ENCODE measurements at regions not wholly inside any gene's neighbourhood (a gene's known extent, or its start where the extent isn't known, plus 50 kb on each side); places are given as distances from the start of the nearest gene placed in this dataset.

DNA sequence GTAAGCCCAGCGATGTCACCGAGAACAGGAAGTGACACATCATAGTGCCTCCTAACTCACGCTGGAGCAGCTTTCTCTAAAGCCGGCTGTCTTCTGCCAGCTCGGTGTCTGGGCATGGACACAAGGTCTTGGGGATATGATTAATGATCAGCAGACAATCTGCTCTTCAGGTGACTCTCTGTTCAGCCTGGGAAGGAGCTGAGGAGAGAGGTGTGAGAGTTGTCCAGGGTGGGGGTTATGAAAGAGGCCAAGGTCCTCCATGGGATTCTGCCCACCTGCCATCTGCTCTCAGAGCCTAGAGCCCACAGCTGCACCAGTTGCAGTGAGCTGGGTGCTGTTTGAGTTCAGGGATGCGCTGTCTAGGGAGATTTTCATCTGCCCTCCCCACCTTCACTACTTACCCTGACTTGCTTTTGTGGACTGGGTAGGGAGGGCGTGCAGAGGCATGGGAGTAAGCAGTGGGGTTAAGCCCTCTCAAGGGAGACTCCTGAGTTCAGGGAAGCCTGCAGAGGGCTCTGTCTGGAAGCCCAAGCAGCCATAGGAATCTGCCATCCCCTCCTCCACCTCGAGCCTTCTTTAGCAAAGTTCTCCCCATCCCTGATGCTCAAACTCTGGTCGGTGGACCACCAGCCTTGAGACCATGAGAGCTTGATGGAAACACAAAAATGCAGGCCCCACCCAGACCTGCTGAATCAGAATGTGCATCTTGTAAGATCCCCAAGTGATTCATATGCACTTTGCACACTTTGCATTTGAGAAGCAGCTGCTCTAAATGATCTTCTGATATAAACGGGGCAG lies 539.7 kb downstream of the RFC3 start:
- Histone ChIP-seq H3K4me1 (ENCODE audit: control insufficient read depth, insufficient read depth, low read length) (no peaks in the 10 kb centered on the region), H3K27ac (ENCODE audit: extremely low read depth, low read depth, low read length) (no peak overlapping the region), H3K4me3 (ENCODE audit: low read depth, low read length) (no peak overlapping the region), H3K36me3 (ENCODE audit: control insufficient read depth in 2 of 2, insufficient read depth in 1 of 2, low read length in 2 of 2) (no peaks in the 10 kb centered on the region), H3K9me3 (ENCODE audit: control insufficient read depth, insufficient read depth, low read depth, low read length) (no peaks in the 10 kb centered on the region)
- ChIA-PET POLR2A (no interaction called here), CTCF (interaction anchor here (0.6 kb wide), 1 partner anchor 139 kb away, joined by 5 read pairs; no protein-coding TSS in a partner anchor)
- TF ChIP-seq ZNF629 (tag by site-specific recombination; IDR thresholded peaks at IDR 0.05): no peak
- no peak for TF ChIP-seq ZNF23 (tag by site-specific recombination; IDR thresholded peaks at IDR 0.05; ENCODE audit: borderline replicate concordance)
- TF ChIP-seq ZNF416 (tag by site-specific recombination; IDR thresholded peaks at IDR 0.05): no peak
- no peak for TF ChIP-seq ZNF658 (tag by site-specific recombination; IDR thresholded peaks at IDR 0.05)
- no peak for TF ChIP-seq ZNF670 (tag by site-specific recombination; IDR thresholded peaks at IDR 0.05; ENCODE audit: low read depth)

DNA sequence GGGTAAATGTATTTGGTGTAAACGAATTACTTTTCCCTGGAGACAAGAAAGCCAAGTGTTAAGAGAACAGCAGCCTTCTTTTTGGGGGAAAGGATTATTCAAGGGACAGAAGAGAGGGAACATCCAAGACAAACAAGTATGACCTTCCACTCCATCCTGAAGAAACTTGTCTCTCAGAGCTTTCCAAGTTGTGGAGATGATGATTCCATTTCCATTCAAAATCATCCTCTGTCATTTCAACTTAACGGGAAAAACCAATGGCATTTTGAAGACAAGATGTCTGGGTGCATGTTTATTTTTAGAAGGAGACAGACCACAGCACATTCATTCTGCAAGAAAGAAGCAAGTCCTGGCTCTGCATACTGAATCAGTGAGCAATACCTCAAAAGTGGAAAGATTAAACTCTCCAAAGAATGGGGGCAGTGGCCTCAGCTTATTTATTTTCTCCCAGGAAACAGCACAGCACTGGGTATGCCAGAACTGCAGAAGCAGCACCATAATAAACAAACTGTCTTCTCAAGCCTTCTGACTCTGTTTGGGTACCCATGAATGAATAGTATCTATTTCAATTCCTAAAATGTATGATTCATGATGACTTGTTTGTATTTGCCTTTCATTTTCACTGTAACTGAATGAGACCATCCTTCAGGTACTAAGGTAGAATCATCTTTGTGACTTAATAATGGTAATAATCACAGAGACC lies 541.0 kb downstream of the RFC3 start:
- Histone ChIP-seq H3K9me3 (ENCODE audit: control insufficient read depth, insufficient read depth, low read depth, low read length) (no peaks in the 10 kb centered on the region), H3K4me3 (ENCODE audit: low read depth, low read length) (no peak overlapping the region), H3K36me3 (ENCODE audit: control insufficient read depth in 2 of 2, insufficient read depth in 1 of 2, low read length in 2 of 2) (no peaks in the 10 kb centered on the region), H3K4me1 (ENCODE audit: control insufficient read depth, insufficient read depth, low read length) (no peaks in the 10 kb centered on the region), H3K27ac (ENCODE audit: extremely low read depth, low read depth, low read length) (no peak overlapping the region)
- ChIA-PET POLR2A (no interaction called here), CTCF (no interaction called here)
- TF ChIP-seq ZNF433 (tag by site-specific recombination; IDR thresholded peaks at IDR 0.05; ENCODE audit: low read depth): no peak
- TF ChIP-seq, protein P1, sequence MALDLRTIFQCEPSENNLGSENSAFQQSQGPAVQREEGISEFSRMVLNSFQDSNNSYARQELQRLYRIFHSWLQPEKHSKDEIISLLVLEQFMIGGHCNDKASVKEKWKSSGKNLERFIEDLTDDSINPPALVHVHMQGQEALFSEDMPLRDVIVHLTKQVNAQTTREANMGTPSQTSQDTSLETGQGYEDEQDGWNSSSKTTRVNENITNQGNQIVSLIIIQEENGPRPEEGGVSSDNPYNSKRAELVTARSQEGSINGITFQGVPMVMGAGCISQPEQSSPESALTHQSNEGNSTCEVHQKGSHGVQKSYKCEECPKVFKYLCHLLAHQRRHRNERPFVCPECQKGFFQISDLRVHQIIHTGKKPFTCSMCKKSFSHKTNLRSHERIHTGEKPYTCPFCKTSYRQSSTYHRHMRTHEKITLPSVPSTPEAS (tag by site-specific recombination; IDR thresholded peaks at IDR 0.05): no peak
- TF ChIP-seq, protein P2, sequence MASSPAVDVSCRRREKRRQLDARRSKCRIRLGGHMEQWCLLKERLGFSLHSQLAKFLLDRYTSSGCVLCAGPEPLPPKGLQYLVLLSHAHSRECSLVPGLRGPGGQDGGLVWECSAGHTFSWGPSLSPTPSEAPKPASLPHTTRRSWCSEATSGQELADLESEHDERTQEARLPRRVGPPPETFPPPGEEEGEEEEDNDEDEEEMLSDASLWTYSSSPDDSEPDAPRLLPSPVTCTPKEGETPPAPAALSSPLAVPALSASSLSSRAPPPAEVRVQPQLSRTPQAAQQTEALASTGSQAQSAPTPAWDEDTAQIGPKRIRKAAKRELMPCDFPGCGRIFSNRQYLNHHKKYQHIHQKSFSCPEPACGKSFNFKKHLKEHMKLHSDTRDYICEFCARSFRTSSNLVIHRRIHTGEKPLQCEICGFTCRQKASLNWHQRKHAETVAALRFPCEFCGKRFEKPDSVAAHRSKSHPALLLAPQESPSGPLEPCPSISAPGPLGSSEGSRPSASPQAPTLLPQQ (tag by site-specific recombination; IDR thresholded peaks at IDR 0.05): no peak
- TF ChIP-seq ZBTB48 (tag by site-specific recombination; IDR thresholded peaks at IDR 0.05): no peak
- TF ChIP-seq BCL11A (tag by site-specific recombination; IDR thresholded peaks at IDR 0.05; ENCODE audit: low read depth): no peak
- TF ChIP-seq ZNF660 (tag by site-specific recombination; IDR thresholded peaks at IDR 0.05): no peak
- TF ChIP-seq, protein P3, sequence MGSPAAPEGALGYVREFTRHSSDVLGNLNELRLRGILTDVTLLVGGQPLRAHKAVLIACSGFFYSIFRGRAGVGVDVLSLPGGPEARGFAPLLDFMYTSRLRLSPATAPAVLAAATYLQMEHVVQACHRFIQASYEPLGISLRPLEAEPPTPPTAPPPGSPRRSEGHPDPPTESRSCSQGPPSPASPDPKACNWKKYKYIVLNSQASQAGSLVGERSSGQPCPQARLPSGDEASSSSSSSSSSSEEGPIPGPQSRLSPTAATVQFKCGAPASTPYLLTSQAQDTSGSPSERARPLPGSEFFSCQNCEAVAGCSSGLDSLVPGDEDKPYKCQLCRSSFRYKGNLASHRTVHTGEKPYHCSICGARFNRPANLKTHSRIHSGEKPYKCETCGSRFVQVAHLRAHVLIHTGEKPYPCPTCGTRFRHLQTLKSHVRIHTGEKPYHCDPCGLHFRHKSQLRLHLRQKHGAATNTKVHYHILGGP (tag by site-specific recombination; IDR thresholded peaks at IDR 0.05): no peak
- no peak for TF ChIP-seq ZNF776 (tag by site-specific recombination; IDR thresholded peaks at IDR 0.05; ENCODE audit: borderline replicate concordance)
- no peak for TF ChIP-seq KLF7 (tag by site-specific recombination; IDR thresholded peaks at IDR 0.05; ENCODE audit: borderline replicate concordance)
- no peak for TF ChIP-seq BCL11B (tag by site-specific recombination; IDR thresholded peaks at IDR 0.05; ENCODE audit: low read depth)
- TF ChIP-seq, protein P4, sequence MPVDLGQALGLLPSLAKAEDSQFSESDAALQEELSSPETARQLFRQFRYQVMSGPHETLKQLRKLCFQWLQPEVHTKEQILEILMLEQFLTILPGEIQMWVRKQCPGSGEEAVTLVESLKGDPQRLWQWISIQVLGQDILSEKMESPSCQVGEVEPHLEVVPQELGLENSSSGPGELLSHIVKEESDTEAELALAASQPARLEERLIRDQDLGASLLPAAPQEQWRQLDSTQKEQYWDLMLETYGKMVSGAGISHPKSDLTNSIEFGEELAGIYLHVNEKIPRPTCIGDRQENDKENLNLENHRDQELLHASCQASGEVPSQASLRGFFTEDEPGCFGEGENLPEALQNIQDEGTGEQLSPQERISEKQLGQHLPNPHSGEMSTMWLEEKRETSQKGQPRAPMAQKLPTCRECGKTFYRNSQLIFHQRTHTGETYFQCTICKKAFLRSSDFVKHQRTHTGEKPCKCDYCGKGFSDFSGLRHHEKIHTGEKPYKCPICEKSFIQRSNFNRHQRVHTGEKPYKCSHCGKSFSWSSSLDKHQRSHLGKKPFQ (tag by site-specific recombination; IDR thresholded peaks at IDR 0.05): no peak
- TF ChIP-seq GLI4 (tag by site-specific recombination; IDR thresholded peaks at IDR 0.05): no peak
- TF ChIP-seq ZXDB (tag by site-specific recombination; IDR thresholded peaks at IDR 0.05): no peak
